NCI-H1930 (cell line): ENCODE measurements at regions not wholly inside any gene's neighbourhood (a gene's known extent, or its start where the extent isn't known, plus 50 kb on each side); places are given as distances from the start of the nearest gene placed in this dataset.
"Not testable (repeated sequence)": the region's sequence is repeated elsewhere in the genome, so short reads cannot be mapped to it uniquely, and the experiment has no call there.

ENCODE experiments used
- DNase-seq, 2 experiments: peaks; one replicate each; lab custom pipeline; 2025; lab: John Stamatoyannopoulos, UW

DNA sequence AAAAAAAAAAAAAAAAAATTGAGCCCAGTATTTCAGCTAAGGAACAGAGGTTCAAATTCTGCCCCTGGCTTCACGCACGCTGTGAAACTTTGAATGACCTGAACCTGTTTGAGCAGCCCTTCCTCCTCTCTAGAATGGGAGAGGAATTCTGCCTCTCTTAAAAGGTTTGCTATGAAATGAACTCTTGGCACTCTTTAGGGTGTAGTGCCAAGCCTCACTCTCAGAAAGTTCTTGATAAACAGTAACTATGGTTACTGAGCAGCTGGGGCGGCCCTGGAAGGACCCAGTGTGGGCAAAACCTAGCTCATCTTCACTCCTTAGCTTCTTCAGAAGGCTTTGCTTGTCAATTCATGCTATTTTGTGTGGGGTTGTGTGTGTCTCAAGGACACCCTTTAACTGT, 73.7 kb downstream of the GEMIN8 start:
- no peak for DNase-seq

GRCh38 chrX:13955095-13955647, 74.5 kb downstream of the GEMIN8 start:
- DNase-seq, result peak in 1 of 2 experiments; percentile 2

DNA sequence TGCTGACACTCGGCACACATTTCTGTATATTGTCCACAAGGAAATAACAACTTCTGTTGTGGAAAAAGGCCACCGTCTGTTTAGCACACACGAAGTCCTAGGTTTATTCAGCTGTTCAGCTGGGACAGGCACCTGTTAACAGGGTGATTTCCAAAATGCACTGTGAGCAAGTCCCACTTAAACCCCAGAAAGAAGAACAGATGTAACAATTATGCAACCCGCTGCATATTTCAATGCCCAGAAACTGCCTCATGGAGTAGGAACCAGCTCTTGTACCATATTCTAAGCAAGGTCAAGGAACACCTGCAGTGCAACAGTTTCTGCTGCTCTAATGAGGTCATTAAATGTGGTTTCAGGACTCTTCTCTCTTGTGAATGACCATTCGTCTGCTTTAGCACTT, 77.1 kb downstream of the GEMIN8 start:
- no peak for DNase-seq

- not testable (repeated sequence) for DNase-seq
Measured at GRCh38 chrX:13946223-13946622, 83.5 kb downstream of the GEMIN8 start.

DNA sequence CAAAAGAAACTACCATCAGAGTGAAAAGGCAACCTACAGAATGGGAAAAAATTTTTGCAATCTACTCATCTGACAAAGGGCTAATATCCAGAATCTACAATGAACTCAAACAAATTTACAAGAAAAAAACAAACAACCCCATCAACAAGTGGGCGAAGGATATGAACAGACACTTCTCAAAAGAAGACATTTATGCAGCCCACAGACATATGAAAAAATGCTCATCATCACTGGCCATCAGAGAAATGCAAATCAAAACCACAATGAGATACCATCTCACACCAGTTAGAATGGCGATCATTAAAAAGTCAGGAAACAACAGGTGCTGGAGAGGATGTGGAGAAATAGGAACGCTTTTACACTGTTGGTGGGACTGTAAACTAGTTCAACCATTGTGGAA, 83.9 kb downstream of the GEMIN8 start:
- DNase-seq, result not testable (repeated sequence)

GRCh38 chrX:13940671-13941070, 89.0 kb downstream of the GEMIN8 start:
- no peak for DNase-seq

- peak; percentile 13 to 25 for DNase-seq
Measured at GRCh38 chrX:13939741-13940597, 89.7 kb downstream of the GEMIN8 start.

DNA sequence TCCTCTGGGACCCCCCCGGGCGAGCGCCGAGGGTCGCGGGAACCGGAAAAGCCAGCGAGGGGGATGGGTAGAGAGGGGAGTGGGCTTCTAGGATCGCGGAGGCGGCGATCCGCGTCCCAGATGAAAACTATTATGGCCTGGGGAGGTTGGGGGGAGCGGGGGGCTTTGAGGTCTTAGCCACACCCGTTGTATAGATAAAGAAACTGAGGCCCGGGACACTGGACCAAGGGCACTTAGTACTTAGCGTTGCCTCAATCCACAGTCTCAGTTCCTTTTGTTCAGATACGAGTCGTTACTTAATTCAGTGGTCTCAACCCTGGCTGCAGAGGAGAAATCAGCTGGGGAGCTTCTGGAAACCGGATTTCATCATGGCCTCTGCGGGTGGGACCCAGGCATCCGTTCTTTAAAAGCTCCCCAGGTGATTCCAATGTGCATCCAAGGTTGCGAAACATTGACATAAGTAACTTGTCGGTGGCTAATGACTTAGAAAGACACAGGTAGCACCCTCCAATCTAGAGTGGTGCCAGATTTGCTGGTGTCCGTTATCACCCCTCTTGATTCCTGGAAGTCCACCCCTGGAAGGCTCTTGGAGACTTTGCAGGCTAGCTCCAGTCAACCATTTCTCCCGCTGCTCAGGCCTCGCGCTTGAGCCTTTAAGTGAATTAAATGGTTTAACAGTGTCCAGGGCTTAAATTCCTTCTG, 90.7 kb downstream of the GEMIN8 start:
- peak in 1 of 2 experiments; percentile 2 for DNase-seq

- DNase-seq, result peak; percentile 33 to 41
Measured at GRCh38 chrX:13938051-13938828, 91.5 kb downstream of the GEMIN8 start.

DNA sequence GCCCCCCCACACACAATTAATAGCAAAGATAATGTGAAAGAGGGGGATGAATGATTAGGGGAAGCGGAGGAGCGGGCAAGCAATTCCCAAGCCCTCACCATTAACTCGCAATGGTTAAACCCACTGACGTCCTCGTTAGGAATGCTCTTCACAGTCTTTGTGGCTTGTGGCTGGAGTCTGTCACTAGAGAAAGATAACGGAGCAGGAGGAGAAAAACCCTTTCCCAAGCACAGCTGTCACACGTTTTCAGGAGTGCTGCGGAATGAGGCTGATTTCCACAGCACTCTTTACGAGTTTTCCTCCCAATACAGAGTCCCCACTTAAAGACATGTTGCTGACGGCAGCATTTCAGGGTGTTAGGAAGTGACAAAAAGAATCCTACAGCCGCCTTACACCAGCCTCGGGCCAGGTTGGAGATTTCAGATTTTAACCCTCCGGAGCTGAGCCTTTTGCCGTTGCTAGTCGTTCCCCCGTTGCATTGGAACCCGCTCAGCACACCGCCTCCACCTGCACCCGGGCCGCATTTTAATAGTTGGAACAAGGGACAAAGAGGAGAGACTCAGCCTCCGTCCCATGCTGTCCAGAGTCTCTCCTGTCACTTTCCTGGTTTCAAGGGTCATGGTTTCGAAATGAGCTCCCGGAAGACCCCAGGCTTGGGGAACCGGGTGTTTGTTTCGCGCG, 92.2 kb downstream of the GEMIN8 start:
- no peak for DNase-seq

- DNase-seq, result no peak
Measured at GRCh38 chrX:13936521-13937225, 93.0 kb downstream of the GEMIN8 start.

DNA sequence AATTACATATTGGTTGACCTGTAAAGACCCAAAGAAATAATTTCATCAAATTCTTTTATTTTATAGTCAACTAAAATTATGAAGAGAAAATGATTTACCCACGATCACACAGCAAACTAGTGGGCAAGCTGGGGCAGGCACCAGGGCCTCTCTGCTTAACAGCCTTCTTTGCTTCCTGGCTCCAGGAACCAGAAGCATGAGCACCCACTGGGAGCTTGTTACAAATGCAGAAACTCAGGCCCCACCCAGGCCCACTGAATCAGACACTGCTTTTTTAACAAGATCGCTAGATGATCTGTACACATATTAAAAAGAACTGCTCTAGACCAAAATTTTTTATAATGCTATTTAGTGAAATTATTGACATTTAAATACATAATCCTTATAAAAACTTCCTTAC, 95.0 kb downstream of the GEMIN8 start:
- no peak for DNase-seq

GRCh38 chrX:13933851-13934250, 95.8 kb downstream of the GEMIN8 start:
- DNase-seq, result no peak

GRCh38 chrX:13933352-13933751, 96.3 kb downstream of the GEMIN8 start:
- no peak for DNase-seq

GRCh38 chrX:13932416-13932815, 97.3 kb downstream of the GEMIN8 start:
- DNase-seq, result no peak

DNA sequence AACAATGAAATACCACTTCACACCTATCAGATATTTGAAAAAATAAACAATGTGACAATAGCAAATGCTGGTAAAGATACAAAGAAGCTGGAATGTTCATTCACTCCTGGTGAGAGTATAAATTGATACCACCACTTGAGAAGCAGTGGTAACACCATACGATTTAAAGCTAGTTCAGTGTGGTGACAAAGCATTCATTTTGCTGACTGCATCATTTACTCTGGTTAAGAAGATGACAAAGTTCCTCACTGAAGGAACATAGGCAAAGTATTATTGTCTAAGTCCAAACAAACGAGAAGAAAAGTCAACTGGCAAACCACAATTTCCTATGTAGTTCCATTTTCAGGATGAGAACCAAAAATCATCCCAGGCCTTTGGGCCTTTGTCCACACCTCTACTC, 102.5 kb downstream of the GEMIN8 start:
- no peak for DNase-seq

- DNase-seq, result peak in 1 of 2 experiments; percentile 39
Measured at GRCh38 chrX:13923845-13924244, 105.8 kb downstream of the GEMIN8 start.

GRCh38 chrX:13923289-13923688, 106.4 kb upstream of the GPM6B start:
- no peak for DNase-seq

GRCh38 chrX:13917507-13917906, 100.6 kb upstream of the GPM6B start:
- DNase-seq, result no peak

- no peak for DNase-seq
Measured at GRCh38 chrX:13911586-13911985, 94.7 kb upstream of the GPM6B start.

DNA sequence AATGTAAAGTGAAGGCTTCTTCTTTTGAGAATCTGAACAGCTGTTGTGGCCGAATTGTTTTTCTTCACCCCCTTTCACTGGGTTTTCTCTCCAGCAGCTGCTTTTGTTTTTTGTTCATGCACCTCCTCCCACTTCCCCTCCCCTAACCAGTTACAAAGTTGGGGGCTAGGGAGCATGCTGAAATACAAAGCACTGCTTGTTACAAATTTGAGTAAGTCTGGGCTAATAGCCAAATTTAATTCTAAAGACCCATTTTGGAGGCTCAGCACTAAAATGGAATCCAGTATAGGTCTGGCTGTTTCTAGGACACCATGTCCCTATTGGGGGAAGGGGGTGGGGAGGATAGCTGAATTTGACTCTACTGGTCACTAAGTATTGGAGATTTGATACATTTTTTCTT, 89.2 kb upstream of the GPM6B start:
- no peak for DNase-seq
